ENCODE measurements at regions not wholly inside any gene's neighbourhood (a gene's known extent, or its start where the extent isn't known, plus 50 kb on each side); places are given as distances from the start of the nearest gene placed in this dataset.

GRCh38 chr9:28001096-28001495, 427.8 kb upstream of the C9orf72 start:
- POLR2A ChIA-PET, result no interaction called here
- no peaks in the 10 kb centered on the region for H3K27me3 Mint-ChIP-seq
- H3K4me1 Mint-ChIP-seq, result no peaks in the 10 kb centered on the region
- H3K4me3 Mint-ChIP-seq, result no peak overlapping the region
- CTCF ChIA-PET, result no interaction called here
- H3K36me3 Mint-ChIP-seq (ENCODE audit: low read depth), result no peaks in the 10 kb centered on the region
- H3K27ac Mint-ChIP-seq, result no peak overlapping the region
- no peak for DNase-seq
- no peaks in the 10 kb centered on the region for H3K9me3 Mint-ChIP-seq

GRCh38 chr9:28004900-28005299, 431.6 kb upstream of the C9orf72 start:
- POLR2A ChIA-PET, result no interaction called here
- Mint-ChIP-seq H3K9me3 (no peaks in the 10 kb centered on the region), H3K27me3 (no peaks in the 10 kb centered on the region), H3K36me3 (ENCODE audit: low read depth) (no peaks in the 10 kb centered on the region), H3K27ac (no peak overlapping the region), H3K4me3 (no peak overlapping the region), H3K4me1 (no peaks in the 10 kb centered on the region)
- no peak for DNase-seq
- CTCF ChIA-PET, result no interaction called here

DNA sequence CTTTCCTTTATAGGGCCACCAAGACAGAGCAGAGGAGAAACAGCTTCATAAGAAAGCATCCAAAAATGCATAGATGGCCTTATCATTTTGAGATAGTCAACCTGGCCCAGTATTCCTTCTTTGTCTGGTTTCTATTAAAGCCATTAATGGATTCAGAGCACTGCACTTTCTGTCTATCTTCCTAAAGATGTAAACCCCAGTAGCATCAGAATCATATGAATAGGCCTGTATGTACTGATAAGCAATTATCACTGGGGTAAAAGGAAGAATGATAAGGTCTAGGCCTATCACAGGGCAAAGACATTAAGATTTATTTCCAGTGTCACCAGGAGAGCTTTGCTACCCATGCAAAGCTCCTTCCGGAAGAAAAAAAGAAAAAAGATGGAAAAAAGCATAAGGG, 432.5 kb upstream of the C9orf72 start:
- no peaks in the 10 kb centered on the region for H3K9me3 Mint-ChIP-seq
- H3K36me3 Mint-ChIP-seq (ENCODE audit: low read depth), result no peaks in the 10 kb centered on the region
- H3K4me1 Mint-ChIP-seq, result no peaks in the 10 kb centered on the region
- no peak for DNase-seq
- ChIA-PET POLR2A (no interaction called here), CTCF (no interaction called here)
- H3K27ac Mint-ChIP-seq, result no peak overlapping the region
- no peaks in the 10 kb centered on the region for H3K27me3 Mint-ChIP-seq
- no peak overlapping the region for H3K4me3 Mint-ChIP-seq

- no peak overlapping the region for H3K27ac Mint-ChIP-seq
- no peak overlapping the region for H3K4me3 Mint-ChIP-seq
- no peaks in the 10 kb centered on the region for H3K27me3 Mint-ChIP-seq
- H3K36me3 Mint-ChIP-seq (ENCODE audit: low read depth), result no peaks in the 10 kb centered on the region
- ChIA-PET POLR2A (no interaction called here), CTCF (no interaction called here)
- no peaks in the 10 kb centered on the region for H3K9me3 Mint-ChIP-seq
- no peak for DNase-seq
- H3K4me1 Mint-ChIP-seq, result no peaks in the 10 kb centered on the region
Measured at GRCh38 chr9:28007097-28007817, 434.0 kb upstream of the C9orf72 start.

- Mint-ChIP-seq H3K27ac (no peak overlapping the region), H3K9me3 (no peaks in the 10 kb centered on the region), H3K36me3 (ENCODE audit: low read depth) (no peaks in the 10 kb centered on the region), H3K27me3 (no peaks in the 10 kb centered on the region), H3K4me3 (no peak overlapping the region), H3K4me1 (no peaks in the 10 kb centered on the region)
- ChIA-PET CTCF (no interaction called here), POLR2A (no interaction called here)
- no peak for DNase-seq
Measured at GRCh38 chr9:28014212-28014611, 440.9 kb upstream of the C9orf72 start.

- ChIA-PET CTCF (no interaction called here), POLR2A (no interaction called here)
- Mint-ChIP-seq H3K4me3 (no peak overlapping the region), H3K9me3 (no peaks in the 10 kb centered on the region), H3K27me3 (no peaks in the 10 kb centered on the region), H3K27ac (no peak overlapping the region), H3K36me3 (ENCODE audit: low read depth) (no peaks in the 10 kb centered on the region), H3K4me1 (no peaks in the 10 kb centered on the region)
- no peak for DNase-seq
Measured at GRCh38 chr9:28024676-28025075, 451.4 kb upstream of the C9orf72 start.

GRCh38 chr9:28025186-28025585, 451.9 kb upstream of the C9orf72 start:
- Mint-ChIP-seq H3K4me1 (no peaks in the 10 kb centered on the region), H3K4me3 (no peak overlapping the region), H3K27me3 (no peaks in the 10 kb centered on the region), H3K27ac (no peak overlapping the region), H3K9me3 (no peaks in the 10 kb centered on the region), H3K36me3 (ENCODE audit: low read depth) (no peaks in the 10 kb centered on the region)
- no peak for DNase-seq
- ChIA-PET CTCF (no interaction called here), POLR2A (no interaction called here)

DNA sequence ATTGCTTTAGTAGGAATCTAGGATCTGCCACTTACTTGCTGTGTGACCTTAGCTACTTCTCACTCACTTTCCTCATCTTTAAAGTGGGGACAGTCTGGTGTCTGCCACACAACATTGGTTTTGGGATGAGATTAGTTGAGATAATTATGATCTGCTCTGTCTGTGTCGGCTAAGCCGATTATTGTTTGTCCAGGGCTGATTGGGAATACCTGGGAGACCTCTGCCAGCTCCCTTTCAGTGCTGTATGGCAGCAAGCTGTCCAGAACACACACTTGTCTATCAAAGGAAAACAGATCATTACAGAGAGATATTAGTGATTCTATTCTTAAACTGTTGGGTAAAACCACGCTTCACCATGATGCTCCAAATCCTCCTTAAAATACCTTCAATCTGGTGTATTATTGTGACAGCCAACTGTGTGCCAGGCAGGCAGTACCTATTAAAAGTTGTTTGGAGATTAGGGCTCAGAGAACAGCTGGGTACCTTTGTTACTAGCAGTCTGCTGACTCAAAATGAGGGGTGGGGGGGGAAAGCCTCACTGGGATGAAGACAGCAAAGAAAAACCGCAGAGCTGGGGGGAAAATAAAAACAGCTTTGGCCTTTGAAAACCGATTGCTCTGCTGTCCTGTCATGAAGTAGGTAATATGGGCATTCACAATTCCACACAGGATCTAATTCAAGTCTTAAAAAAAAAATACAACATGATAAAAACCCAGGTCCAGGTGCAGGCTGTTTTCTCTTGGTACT, 458.4 kb upstream of the C9orf72 start:
- ChIA-PET CTCF (no interaction called here), POLR2A (no interaction called here)
- Mint-ChIP-seq H3K4me3 (no peak overlapping the region), H3K36me3 (ENCODE audit: low read depth) (no peaks in the 10 kb centered on the region), H3K9me3 (no peaks in the 10 kb centered on the region), H3K4me1 (no peaks in the 10 kb centered on the region), H3K27me3 (no peaks in the 10 kb centered on the region), H3K27ac (no peak overlapping the region)
- DNase-seq, result no peak

GRCh38 chr9:28032268-28032590, 458.9 kb upstream of the C9orf72 start:
- H3K27me3 Mint-ChIP-seq, result no peaks in the 10 kb centered on the region
- no peaks in the 10 kb centered on the region for H3K9me3 Mint-ChIP-seq
- no peaks in the 10 kb centered on the region for H3K4me1 Mint-ChIP-seq
- DNase-seq, result no peak
- H3K27ac Mint-ChIP-seq, result no peak overlapping the region
- H3K4me3 Mint-ChIP-seq, result no peak overlapping the region
- ChIA-PET POLR2A (no interaction called here), CTCF (interaction anchor here (0.6 kb wide), 1 partner anchor 168 kb away, joined by 4 read pairs; no protein-coding TSS in a partner anchor)
- no peaks in the 10 kb centered on the region for H3K36me3 Mint-ChIP-seq (ENCODE audit: low read depth)

DNA sequence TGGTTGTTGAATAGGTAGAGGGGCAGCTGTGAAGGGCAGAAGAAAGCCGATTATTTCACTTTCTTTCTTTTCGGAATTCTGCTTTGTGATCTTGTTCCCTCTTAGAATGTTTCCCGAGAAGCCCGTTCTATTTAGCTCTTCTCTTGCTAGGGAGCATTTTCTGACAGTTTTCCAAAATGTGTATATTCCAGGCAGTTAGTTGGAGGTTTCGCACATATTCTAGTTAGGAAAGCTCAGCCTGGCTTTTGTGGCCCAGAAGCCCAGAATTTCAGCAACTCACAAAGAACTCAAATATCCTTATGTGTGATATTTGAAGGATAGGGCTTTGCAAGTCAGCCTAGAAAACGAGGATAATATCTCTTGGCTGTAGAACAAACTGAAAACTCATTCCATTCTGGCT, 461.0 kb upstream of the C9orf72 start:
- H3K36me3 Mint-ChIP-seq (ENCODE audit: low read depth), result no peaks in the 10 kb centered on the region
- CTCF ChIA-PET, result interaction anchor here (0.6 kb wide), 1 partner anchor 1339 kb away, joined by 3 read pairs; no protein-coding TSS in a partner anchor
- H3K27me3 Mint-ChIP-seq, result no peaks in the 10 kb centered on the region
- H3K27ac Mint-ChIP-seq, result no peak overlapping the region
- H3K4me1 Mint-ChIP-seq, result no peaks in the 10 kb centered on the region
- H3K9me3 Mint-ChIP-seq, result no peaks in the 10 kb centered on the region
- POLR2A ChIA-PET, result no interaction called here
- H3K4me3 Mint-ChIP-seq, result no peak overlapping the region
- DNase-seq, result no peak

GRCh38 chr9:28037968-28038367, 464.7 kb upstream of the C9orf72 start:
- CTCF ChIA-PET, result no interaction called here
- Mint-ChIP-seq H3K9me3 (no peaks in the 10 kb centered on the region), H3K27ac (no peak overlapping the region)

DNA sequence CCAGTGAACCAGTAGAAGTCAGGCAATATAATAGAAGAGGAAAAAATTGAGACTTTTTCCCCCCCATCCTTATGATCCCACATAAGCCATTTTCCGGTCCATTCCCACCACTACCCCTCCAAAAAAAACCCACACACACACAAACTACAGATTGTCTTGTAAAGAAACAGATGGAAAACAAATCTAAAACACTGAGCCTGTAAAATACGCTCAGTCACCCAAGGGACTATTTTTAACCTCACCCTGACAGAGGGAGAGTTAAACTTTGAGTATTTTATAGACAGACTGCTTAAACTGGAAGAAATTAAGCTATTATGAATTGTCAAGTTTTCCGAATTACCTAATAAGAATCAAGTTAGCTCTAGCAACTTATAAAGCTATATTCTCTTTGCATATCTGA, 471.8 kb upstream of the C9orf72 start:
- H3K4me1 Mint-ChIP-seq, result peaks cover 3% of the 10 kb centered on the region
- DNase-seq, result no peak
- CTCF ChIA-PET, result no interaction called here
- no peaks in the 10 kb centered on the region for H3K9me3 Mint-ChIP-seq
- POLR2A ChIA-PET, result no interaction called here
- H3K27me3 Mint-ChIP-seq, result no peaks in the 10 kb centered on the region
- H3K36me3 Mint-ChIP-seq (ENCODE audit: low read depth), result no peaks in the 10 kb centered on the region
- no peak overlapping the region for H3K27ac Mint-ChIP-seq
- H3K4me3 Mint-ChIP-seq, result no peak overlapping the region

More at GRCh38 chr9:28037968-28038367, 464.7 kb upstream of the C9orf72 start:
- Mint-ChIP-seq H3K27me3 (no peaks in the 10 kb centered on the region), H3K4me1 (no peaks in the 10 kb centered on the region), H3K36me3 (ENCODE audit: low read depth) (no peaks in the 10 kb centered on the region), H3K4me3 (no peak overlapping the region)
- POLR2A ChIA-PET, result no interaction called here
- no peak for DNase-seq

DNA sequence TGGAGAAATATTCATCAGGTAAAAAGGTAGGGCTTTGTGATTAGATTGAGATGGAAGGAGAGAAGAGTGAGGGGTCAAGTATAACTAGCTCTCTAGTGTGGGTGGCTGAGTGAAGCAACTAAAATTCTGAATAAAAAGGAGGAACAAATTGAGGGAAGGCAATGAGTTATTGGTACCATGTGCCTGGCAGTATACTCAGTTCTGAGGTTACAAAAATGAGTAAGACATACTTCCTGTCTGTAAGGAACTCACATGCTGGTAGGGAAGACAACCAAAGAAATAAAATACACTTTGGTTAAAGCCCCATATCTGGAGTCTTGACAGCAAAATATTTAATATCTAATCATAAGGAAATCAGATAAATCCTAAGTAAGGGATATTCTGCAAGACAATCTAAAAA, 476.8 kb upstream of the C9orf72 start:
- ChIA-PET CTCF (no interaction called here), POLR2A (no interaction called here)
- Mint-ChIP-seq H3K4me3 (no peak overlapping the region), H3K27ac (no peak overlapping the region), H3K4me1 (peaks cover 3% of the 10 kb centered on the region), H3K9me3 (no peaks in the 10 kb centered on the region), H3K36me3 (ENCODE audit: low read depth) (no peaks in the 10 kb centered on the region), H3K27me3 (no peaks in the 10 kb centered on the region)
- DNase-seq, result no peak

DNA sequence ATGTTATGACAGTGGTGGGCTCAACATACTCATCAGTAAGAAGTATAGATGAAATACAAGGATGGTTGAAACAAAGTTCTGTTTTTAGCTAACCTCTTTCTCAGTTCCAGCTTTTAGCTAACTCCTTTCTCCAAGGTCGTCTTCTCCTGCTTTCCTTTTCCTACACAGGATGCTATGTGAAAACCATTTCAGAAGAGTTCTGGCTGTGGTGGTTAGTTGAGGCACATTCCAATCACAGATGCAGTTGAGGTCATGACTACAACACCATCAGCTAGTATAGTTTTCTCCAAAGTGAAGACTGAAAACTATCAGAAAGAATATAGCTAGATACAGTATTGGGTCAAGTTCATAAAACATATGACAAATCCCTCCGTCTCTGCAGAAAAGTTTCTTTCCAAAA, 477.7 kb upstream of the C9orf72 start:
- Mint-ChIP-seq H3K9me3 (no peaks in the 10 kb centered on the region), H3K27me3 (no peaks in the 10 kb centered on the region), H3K36me3 (ENCODE audit: low read depth) (no peaks in the 10 kb centered on the region), H3K4me1 (peaks cover 3% of the 10 kb centered on the region), H3K27ac (no peak overlapping the region), H3K4me3 (no peak overlapping the region)
- POLR2A ChIA-PET, result no interaction called here
- no peak for DNase-seq
- CTCF ChIA-PET, result no interaction called here

Measured in activated CD4-positive, alpha-beta T cell treated with anti-CD3 and anti-CD28 coated beads, Interleukin-2, amount 10 ng/mL, durations not matched to agents 7 days and 5 days (primary cell).